ENCODE measurements at regions not wholly inside any gene's neighbourhood (a gene's known extent, or its start where the extent isn't known, plus 50 kb on each side); places are given as distances from the start of the nearest gene placed in this dataset.

DNA sequence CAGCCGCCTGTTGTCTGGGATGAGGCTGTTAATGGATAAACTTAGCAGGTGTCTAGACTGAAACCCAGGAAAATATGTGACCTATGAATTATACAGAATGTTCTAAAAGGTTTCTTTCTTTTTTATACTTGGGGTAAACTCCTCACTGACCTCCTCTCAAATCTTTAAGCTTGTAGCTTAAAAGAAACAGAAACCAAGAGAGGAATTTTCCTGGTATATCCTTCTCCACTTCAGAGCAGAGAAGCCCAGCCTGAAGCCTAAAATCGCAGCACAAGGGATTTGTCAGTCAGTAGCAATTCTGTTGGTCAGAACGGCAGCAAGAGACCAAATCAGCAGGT, 99.4 kb upstream of the RIPOR2 start:
- Histone ChIP-seq H3K4me3 (ENCODE audit: low read depth, low read length) (no peak overlapping the region), H3K4me1 (ENCODE audit: control insufficient read depth, insufficient read depth, low read length) (peaks cover 4% of the 10 kb centered on the region), H3K9me3 (ENCODE audit: control insufficient read depth, insufficient read depth, low read length) (peaks cover 3% of the 10 kb centered on the region), H3K27me3 (ENCODE audit: control insufficient read depth, insufficient read depth, low read length) (no peaks in the 10 kb centered on the region), H3K36me3 (ENCODE audit: control insufficient read depth, insufficient read depth, low read length) (no peaks in the 10 kb centered on the region), H3K27ac (ENCODE audit: low read depth, low read length) (no peak overlapping the region)
- no peak for DNase-seq (ENCODE audit: low read depth in 4 of 6, low spot score in 6 of 6)
- WGBS (ENCODE audit: insufficient coverage), result 40% methylated on average over 3 of the region's 3 CpGs

DNA sequence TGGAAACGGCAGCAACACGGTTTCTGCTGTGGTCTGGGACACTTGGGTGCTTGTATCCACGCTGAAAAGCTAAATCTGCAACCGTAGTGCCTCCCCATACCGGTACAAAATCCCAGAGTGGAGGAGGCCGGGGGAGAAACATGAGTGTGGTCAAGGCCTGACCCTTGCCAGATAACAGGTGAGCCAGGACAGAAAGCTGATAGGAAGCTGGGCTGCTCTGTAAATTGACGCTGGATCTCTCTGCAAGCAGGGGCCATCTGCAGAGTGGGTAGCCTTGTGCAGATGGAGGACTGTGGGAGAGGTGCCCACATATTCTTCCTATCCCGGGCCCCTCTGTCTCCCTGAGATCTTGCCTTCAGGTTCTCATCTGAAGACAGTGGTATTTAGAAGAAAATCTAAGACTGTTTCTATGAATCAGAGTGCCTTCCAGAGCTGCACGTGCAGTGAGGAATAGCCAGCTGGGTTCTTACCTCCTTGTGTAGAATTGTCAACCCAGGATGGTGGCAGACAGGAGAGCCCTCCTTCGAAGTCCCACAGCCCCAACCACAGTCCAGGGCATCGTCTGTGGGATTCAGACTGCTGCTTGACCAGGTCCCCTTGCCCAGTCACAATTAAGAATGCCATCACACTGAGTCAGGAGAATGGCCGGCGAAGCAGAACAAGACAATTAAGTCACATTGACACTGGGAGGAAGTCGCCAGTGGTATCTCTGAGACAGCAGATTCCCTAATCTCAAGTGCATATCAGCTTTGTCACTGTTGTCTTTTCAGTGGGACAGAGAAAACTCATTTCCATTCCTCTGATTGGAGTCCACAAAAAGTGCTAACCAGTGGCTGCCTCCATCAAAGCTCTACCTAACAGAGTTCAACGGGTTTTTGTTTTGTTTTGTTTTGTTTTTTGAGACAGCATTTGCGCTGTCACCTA, 100.0 kb upstream of the RIPOR2 start:
- Histone ChIP-seq H3K27me3 (ENCODE audit: control insufficient read depth, insufficient read depth, low read length) (no peaks in the 10 kb centered on the region), H3K9me3 (ENCODE audit: control insufficient read depth, insufficient read depth, low read length) (peaks cover 3% of the 10 kb centered on the region), H3K27ac (ENCODE audit: low read depth, low read length) (no peak overlapping the region), H3K4me1 (ENCODE audit: control insufficient read depth, insufficient read depth, low read length) (peaks cover 4% of the 10 kb centered on the region), H3K4me3 (ENCODE audit: low read depth, low read length) (no peak overlapping the region), H3K36me3 (ENCODE audit: control insufficient read depth, insufficient read depth, low read length) (no peaks in the 10 kb centered on the region)
- DNase-seq (ENCODE audit: low read depth in 4 of 6, low spot score in 6 of 6), result no peak
- 72% methylated on average over 12 of the region's 16 CpGs for WGBS (ENCODE audit: insufficient coverage)

DNA sequence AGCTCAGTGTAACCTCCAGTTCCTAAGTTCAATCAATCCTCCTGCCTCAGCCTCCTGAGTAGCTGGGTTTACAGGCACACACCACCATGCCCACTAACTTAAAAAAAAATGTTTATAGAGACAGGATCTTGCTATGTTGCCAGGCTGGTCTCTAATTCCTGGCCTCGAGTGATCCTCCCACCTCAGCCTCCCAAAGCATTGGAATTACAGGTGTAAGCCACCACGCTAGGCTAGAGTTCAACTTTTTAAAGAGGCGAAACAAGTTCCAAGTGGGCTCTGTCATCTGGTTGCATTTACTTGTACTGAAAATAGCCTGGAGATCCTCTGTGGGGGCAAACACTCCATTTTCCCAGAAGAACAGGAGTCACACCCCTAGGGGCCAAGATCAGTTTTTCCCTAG, 100.7 kb upstream of the RIPOR2 start:
- H3K27ac ChIP-seq (ENCODE audit: low read depth, low read length), result no peak overlapping the region
- H3K36me3 ChIP-seq (ENCODE audit: control insufficient read depth, insufficient read depth, low read length), result no peaks in the 10 kb centered on the region
- H3K4me1 ChIP-seq (ENCODE audit: control insufficient read depth, insufficient read depth, low read length), result peaks cover 4% of the 10 kb centered on the region
- WGBS (ENCODE audit: insufficient coverage), result 100% methylated on average over 3 of the region's 3 CpGs
- H3K27me3 ChIP-seq (ENCODE audit: control insufficient read depth, insufficient read depth, low read length), result no peaks in the 10 kb centered on the region
- H3K4me3 ChIP-seq (ENCODE audit: low read depth, low read length), result no peak overlapping the region
- H3K9me3 ChIP-seq (ENCODE audit: control insufficient read depth, insufficient read depth, low read length), result peaks cover 3% of the 10 kb centered on the region
- no peak for DNase-seq (ENCODE audit: low read depth in 4 of 6, low spot score in 6 of 6)

DNA sequence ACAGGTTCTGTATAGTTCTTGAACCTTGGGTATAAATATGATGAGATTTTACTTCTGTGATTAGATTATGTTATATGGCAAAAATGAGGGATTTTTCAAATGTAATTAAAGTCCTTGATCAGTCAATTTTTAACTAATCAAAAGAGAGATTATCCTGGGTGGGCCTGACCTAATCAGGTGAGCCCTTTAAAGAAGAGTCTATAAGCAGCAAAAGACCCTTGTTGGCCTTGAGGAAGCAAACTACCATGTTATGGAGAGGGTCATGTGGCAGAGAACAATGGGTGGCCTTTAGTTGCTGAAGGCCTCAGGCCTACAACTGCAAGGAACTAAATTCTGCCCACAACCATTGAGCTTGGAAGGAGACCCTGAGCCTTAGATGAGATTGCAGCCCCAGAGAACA, 102.5 kb upstream of the RIPOR2 start:
- Histone ChIP-seq H3K4me1 (ENCODE audit: control insufficient read depth, insufficient read depth, low read length) (peaks cover 4% of the 10 kb centered on the region), H3K9me3 (ENCODE audit: control insufficient read depth, insufficient read depth, low read length) (peaks cover 3% of the 10 kb centered on the region), H3K4me3 (ENCODE audit: low read depth, low read length) (no peak overlapping the region), H3K36me3 (ENCODE audit: control insufficient read depth, insufficient read depth, low read length) (no peaks in the 10 kb centered on the region), H3K27me3 (ENCODE audit: control insufficient read depth, insufficient read depth, low read length) (no peaks in the 10 kb centered on the region), H3K27ac (ENCODE audit: low read depth, low read length) (no peak overlapping the region)
- no peak for DNase-seq (ENCODE audit: low read depth in 4 of 6, low spot score in 6 of 6)

DNA sequence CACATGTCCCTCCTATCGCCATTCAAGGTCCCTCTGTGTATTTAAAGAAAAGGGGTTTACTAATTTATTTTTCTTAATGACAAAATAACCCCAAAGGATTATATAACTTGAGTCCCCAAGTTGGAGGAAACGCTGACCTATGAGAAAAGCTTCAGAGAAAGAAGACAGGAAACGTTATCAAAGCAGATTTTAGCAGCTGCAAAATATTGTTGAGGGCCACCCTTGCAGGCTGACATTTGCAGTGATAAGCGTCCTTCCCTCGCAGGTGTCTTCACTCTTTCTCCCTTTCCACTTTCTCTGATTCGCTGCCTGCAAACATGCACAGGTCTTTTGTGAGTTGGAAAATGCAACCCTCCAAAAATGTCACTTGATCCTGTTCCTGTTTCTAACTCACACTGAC, 103.2 kb upstream of the RIPOR2 start:
- Histone ChIP-seq H3K9me3 (ENCODE audit: control insufficient read depth, insufficient read depth, low read length) (peaks cover 3% of the 10 kb centered on the region), H3K27ac (ENCODE audit: low read depth, low read length) (no peak overlapping the region), H3K36me3 (ENCODE audit: control insufficient read depth, insufficient read depth, low read length) (no peaks in the 10 kb centered on the region), H3K4me1 (ENCODE audit: control insufficient read depth, insufficient read depth, low read length) (peaks cover 4% of the 10 kb centered on the region), H3K27me3 (ENCODE audit: control insufficient read depth, insufficient read depth, low read length) (no peaks in the 10 kb centered on the region), H3K4me3 (ENCODE audit: low read depth, low read length) (no peak overlapping the region)
- no peak for DNase-seq (ENCODE audit: low read depth in 4 of 6, low spot score in 6 of 6)
- WGBS (ENCODE audit: insufficient coverage), result 90% methylated on average over 4 of the region's 6 CpGs

DNA sequence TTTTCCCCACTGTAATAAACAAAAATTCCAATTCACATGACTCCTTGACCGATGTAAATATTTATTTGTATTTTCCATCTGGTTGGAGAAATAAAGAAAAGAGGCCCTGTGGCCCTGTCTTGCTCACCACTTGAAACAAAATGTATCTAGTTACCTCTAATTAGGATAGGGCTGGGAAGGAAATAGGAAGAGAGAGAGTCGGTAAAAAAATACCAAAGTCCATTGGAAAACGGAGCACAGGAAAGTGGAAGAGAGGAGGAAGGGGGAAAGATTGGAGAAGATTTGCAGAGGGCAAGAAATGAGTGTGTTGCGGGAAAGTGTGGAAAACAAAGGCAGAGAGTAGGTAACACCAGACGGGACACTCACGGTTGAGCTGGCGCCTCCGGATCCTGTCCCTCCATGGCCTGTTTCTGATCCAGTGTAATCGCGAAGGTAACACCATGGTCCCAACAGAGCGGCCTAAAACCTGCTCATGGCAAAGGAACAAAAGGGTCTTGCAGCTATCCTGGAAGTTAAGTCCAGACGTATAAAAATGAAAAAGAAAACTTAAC, 105.8 kb upstream of the RIPOR2 start:
- 89% methylated on average over 9 of the region's 12 CpGs for WGBS (ENCODE audit: insufficient coverage)

DNA sequence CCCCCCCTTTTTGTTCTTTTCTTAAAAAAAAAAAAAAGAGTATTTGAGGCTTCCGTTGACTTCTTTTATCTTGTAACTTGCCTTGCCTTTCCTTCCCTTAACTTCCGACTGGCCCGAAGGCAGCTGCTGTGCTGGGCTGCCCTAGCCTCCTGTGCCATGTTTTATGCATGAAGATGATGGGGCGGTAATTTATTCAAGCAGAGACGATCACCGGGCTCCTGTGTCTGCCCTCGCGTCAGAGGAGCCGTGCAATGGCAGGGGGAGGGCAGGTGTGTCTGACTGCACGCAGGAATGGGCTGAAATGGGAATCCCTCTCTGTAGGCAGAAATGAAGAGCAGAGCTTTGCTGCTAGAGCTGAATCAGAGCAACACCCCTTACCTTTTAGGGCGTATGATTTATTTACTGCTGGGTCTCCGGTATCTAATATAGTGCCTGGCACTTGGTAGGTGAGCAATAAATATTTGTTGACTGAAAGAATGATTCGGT, 106.3 kb upstream of the RIPOR2 start:
- peak in 1 of 6 donors; percentile 42 for DNase-seq (ENCODE audit: low read depth in 4 of 6, low spot score in 6 of 6)
- H3K27me3 ChIP-seq (ENCODE audit: control insufficient read depth, insufficient read depth, low read length), result no peaks in the 10 kb centered on the region
- H3K4me3 ChIP-seq (ENCODE audit: low read depth, low read length), result no peak overlapping the region
- no peaks in the 10 kb centered on the region for H3K4me1 ChIP-seq (ENCODE audit: control insufficient read depth, insufficient read depth, low read length)
- H3K27ac ChIP-seq (ENCODE audit: low read depth, low read length), result no peak overlapping the region
- 27% methylated on average over 7 of the region's 13 CpGs for WGBS (ENCODE audit: insufficient coverage)
- no peaks in the 10 kb centered on the region for H3K36me3 ChIP-seq (ENCODE audit: control insufficient read depth, insufficient read depth, low read length)
- H3K9me3 ChIP-seq (ENCODE audit: control insufficient read depth, insufficient read depth, low read length), result peaks cover 3% of the 10 kb centered on the region

More for the DNA sequence above, 105.8 kb upstream of the RIPOR2 start:
- no peaks in the 10 kb centered on the region for H3K4me1 ChIP-seq (ENCODE audit: control insufficient read depth, insufficient read depth, low read length)
- no peaks in the 10 kb centered on the region for H3K27me3 ChIP-seq (ENCODE audit: control insufficient read depth, insufficient read depth, low read length)
- DNase-seq (ENCODE audit: low read depth in 4 of 6, low spot score in 6 of 6), result no peak
- no peak overlapping the region for H3K4me3 ChIP-seq (ENCODE audit: low read depth, low read length)
- H3K27ac ChIP-seq (ENCODE audit: low read depth, low read length), result no peak overlapping the region
- H3K36me3 ChIP-seq (ENCODE audit: control insufficient read depth, insufficient read depth, low read length), result no peaks in the 10 kb centered on the region
- peaks cover 3% of the 10 kb centered on the region for H3K9me3 ChIP-seq (ENCODE audit: control insufficient read depth, insufficient read depth, low read length)

DNA sequence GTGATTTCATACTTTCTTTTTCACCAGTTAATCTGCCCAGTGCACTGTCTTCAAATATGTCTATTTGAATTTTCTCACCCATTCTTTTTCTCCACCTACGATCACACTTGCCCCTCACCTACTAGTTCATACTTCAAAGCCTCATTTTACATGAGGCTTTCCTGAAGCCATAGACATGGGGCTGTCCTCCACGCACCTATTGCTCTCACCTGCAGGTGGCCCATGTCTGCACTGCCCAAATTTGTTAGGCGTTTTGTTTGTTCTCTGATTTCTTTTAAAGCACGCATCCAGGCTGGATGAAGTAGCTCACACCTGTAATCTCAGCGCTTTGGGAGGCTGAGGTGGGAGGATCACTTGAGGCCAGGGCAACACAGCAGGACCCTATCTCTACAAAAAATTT, 106.8 kb upstream of the RIPOR2 start:
- WGBS (ENCODE audit: insufficient coverage), result 95% methylated on average over 3 of the region's 5 CpGs
- H3K4me1 ChIP-seq (ENCODE audit: control insufficient read depth, insufficient read depth, low read length), result no peaks in the 10 kb centered on the region
- H3K36me3 ChIP-seq (ENCODE audit: control insufficient read depth, insufficient read depth, low read length), result no peaks in the 10 kb centered on the region
- DNase-seq (ENCODE audit: low read depth in 4 of 6, low spot score in 6 of 6), result no peak
- no peak overlapping the region for H3K27ac ChIP-seq (ENCODE audit: low read depth, low read length)
- H3K9me3 ChIP-seq (ENCODE audit: control insufficient read depth, insufficient read depth, low read length), result peaks cover 3% of the 10 kb centered on the region
- H3K4me3 ChIP-seq (ENCODE audit: low read depth, low read length), result no peak overlapping the region
- no peaks in the 10 kb centered on the region for H3K27me3 ChIP-seq (ENCODE audit: control insufficient read depth, insufficient read depth, low read length)

DNA sequence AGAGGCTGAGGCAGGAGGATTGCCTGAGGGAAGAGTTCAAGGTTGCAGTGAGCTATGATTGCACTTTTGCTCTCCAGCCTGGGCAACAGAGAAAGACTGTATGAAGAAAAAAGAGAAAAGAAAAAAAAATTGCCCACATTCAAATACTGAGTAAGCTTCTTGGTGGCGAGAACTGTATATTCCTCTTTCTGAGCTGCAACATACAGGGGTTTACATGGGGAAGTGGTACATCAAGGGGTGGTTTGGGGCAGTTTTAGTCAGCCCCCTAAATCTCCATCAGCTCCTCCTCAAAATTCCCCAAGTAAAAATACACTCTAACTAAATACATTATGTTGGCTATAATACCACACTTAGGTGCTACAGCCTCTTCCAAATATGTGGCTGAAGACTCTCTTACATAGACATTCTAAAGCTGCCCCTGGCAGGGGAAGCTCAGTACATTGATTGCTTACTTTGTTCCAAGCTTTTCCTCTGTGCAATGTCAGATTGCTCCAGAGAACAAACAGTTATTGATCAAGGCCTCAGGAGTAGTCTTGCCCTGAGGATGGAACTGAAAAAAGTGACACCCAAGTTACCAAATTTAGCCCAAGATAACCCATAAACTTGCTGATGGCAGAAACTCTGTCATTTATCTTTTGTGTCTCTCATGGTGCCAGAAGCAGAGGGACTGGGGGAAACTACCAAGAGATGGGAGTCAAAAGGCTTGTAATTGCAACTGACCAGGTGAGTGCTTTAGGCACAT, 107.4 kb upstream of the RIPOR2 start:
- no peak for DNase-seq (ENCODE audit: low read depth in 4 of 6, low spot score in 6 of 6)
- Histone ChIP-seq H3K27ac (ENCODE audit: low read depth, low read length) (no peak overlapping the region), H3K4me1 (ENCODE audit: control insufficient read depth, insufficient read depth, low read length) (no peaks in the 10 kb centered on the region), H3K36me3 (ENCODE audit: control insufficient read depth, insufficient read depth, low read length) (no peaks in the 10 kb centered on the region), H3K4me3 (ENCODE audit: low read depth, low read length) (no peak overlapping the region), H3K9me3 (ENCODE audit: control insufficient read depth, insufficient read depth, low read length) (peaks cover 3% of the 10 kb centered on the region), H3K27me3 (ENCODE audit: control insufficient read depth, insufficient read depth, low read length) (no peaks in the 10 kb centered on the region)
- WGBS (ENCODE audit: insufficient coverage), result no CpG with 5 or more reads among the region's 1 CpG
